IPS-20b (cell line): ENCODE measurements at regions not wholly inside any gene's neighbourhood (a gene's known extent, or its start where the extent isn't known, plus 50 kb on each side); places are given as distances from the start of the nearest gene placed in this dataset.

Experiments
- H3K27ac ChIP-seq: one replicate; pipeline ENCODE4 v1.5.1; 2013; ENCODE audit warnings: low read length
- H3K27me3 ChIP-seq: 2 replicates; pipeline ENCODE4 v1.6.1; 2013; ENCODE audit warnings: mild to moderate bottlenecking, low read length, inconsistent platforms; ENCODE audit not compliant: insufficient read depth
- H3K36me3 ChIP-seq: 2 replicates; pipeline ENCODE4 v1.6.1; 2013; ENCODE audit warnings: low read depth, mild to moderate bottlenecking, inconsistent platforms, low read length, moderate library complexity; ENCODE audit not compliant: insufficient read depth
- H3K4me1 ChIP-seq: 2 replicates; pipeline ENCODE4 v1.6.1; 2013; ENCODE audit warnings: mild to moderate bottlenecking, control low read depth, inconsistent platforms, low read length, moderate library complexity; ENCODE audit not compliant: insufficient read depth
- H3K4me3 ChIP-seq: 2 replicates; pipeline ENCODE4 v1.5.1; 2013; ENCODE audit warnings: mild to moderate bottlenecking, low read length, inconsistent platforms
- H3K9ac ChIP-seq: 2 replicates; pipeline ENCODE4 v1.6.1; 2013; ENCODE audit warnings: low read depth, mild to moderate bottlenecking, inconsistent platforms, low read length, moderate library complexity
- H3K9me3 ChIP-seq: 2 replicates; pipeline ENCODE4 v1.6.1; 2013; ENCODE audit warnings: mild to moderate bottlenecking, low read depth, low read length, inconsistent platforms; ENCODE audit not compliant: insufficient read depth

GRCh38 chr7:53983480-53983879 lies 558.7 kb upstream of the VSTM2A start:
- Histone ChIP-seq H3K27me3 (no peaks in the 10 kb centered on the region), H3K27ac (no peak overlapping the region), H3K4me3 (no peak overlapping the region), H3K4me1 (no peaks in the 10 kb centered on the region), H3K9ac (no peak overlapping the region), H3K36me3 (no peaks in the 10 kb centered on the region), H3K9me3 (no peaks in the 10 kb centered on the region)

GRCh38 chr7:53984776-53985175 lies 557.4 kb upstream of the VSTM2A start:
- Histone ChIP-seq H3K27ac (no peak overlapping the region), H3K36me3 (no peaks in the 10 kb centered on the region), H3K9me3 (no peaks in the 10 kb centered on the region), H3K4me1 (no peaks in the 10 kb centered on the region), H3K9ac (no peak overlapping the region), H3K4me3 (no peak overlapping the region), H3K27me3 (no peaks in the 10 kb centered on the region)

- Histone ChIP-seq H3K27me3 (no peaks in the 10 kb centered on the region), H3K9me3 (no peaks in the 10 kb centered on the region), H3K4me1 (no peaks in the 10 kb centered on the region), H3K9ac (no peak overlapping the region), H3K36me3 (no peaks in the 10 kb centered on the region), H3K27ac (no peak overlapping the region), H3K4me3 (no peak overlapping the region)
Measured at GRCh38 chr7:53988376-53988775, 553.8 kb upstream of the VSTM2A start.

GRCh38 chr7:53993224-53993623 lies 549.0 kb upstream of the VSTM2A start:
- H3K4me1 ChIP-seq, result no peaks in the 10 kb centered on the region
- no peaks in the 10 kb centered on the region for H3K27me3 ChIP-seq
- no peak overlapping the region for H3K27ac ChIP-seq
- H3K36me3 ChIP-seq, result no peaks in the 10 kb centered on the region
- H3K9me3 ChIP-seq, result no peaks in the 10 kb centered on the region
- no peak overlapping the region for H3K9ac ChIP-seq
- H3K4me3 ChIP-seq, result no peak overlapping the region

GRCh38 chr7:53996876-53997275 lies 545.3 kb upstream of the VSTM2A start:
- no peak overlapping the region for H3K27ac ChIP-seq
- H3K9ac ChIP-seq, result no peak overlapping the region
- no peaks in the 10 kb centered on the region for H3K36me3 ChIP-seq
- no peaks in the 10 kb centered on the region for H3K9me3 ChIP-seq
- no peaks in the 10 kb centered on the region for H3K4me1 ChIP-seq
- H3K4me3 ChIP-seq, result no peak overlapping the region
- no peaks in the 10 kb centered on the region for H3K27me3 ChIP-seq

- Histone ChIP-seq H3K27me3 (no peaks in the 10 kb centered on the region), H3K4me3 (no peak overlapping the region), H3K27ac (no peak overlapping the region), H3K9ac (no peak overlapping the region), H3K4me1 (no peaks in the 10 kb centered on the region; the same call in none of the 2 replicates), H3K36me3 (no peaks in the 10 kb centered on the region), H3K9me3 (no peaks in the 10 kb centered on the region)
Measured at GRCh38 chr7:54014765-54015164, 527.4 kb upstream of the VSTM2A start.

- H3K9me3 ChIP-seq, result no peaks in the 10 kb centered on the region
- no peak overlapping the region for H3K9ac ChIP-seq
- no peak overlapping the region for H3K27ac ChIP-seq
- no peak overlapping the region for H3K4me3 ChIP-seq
- H3K4me1 ChIP-seq, result no peaks in the 10 kb centered on the region; the same call in none of the 2 replicates
- no peaks in the 10 kb centered on the region for H3K36me3 ChIP-seq
- H3K27me3 ChIP-seq, result no peaks in the 10 kb centered on the region
Measured at GRCh38 chr7:54015251-54015650, 526.9 kb upstream of the VSTM2A start.

GRCh38 chr7:54037873-54038272 lies 504.3 kb upstream of the VSTM2A start:
- no peaks in the 10 kb centered on the region for H3K36me3 ChIP-seq
- H3K4me3 ChIP-seq, result no peak overlapping the region
- no peaks in the 10 kb centered on the region for H3K27me3 ChIP-seq
- H3K4me1 ChIP-seq, result 0 out of 2 replicates have a peak, but pooled peaks cover 3% of the 10 kb centered on the region
- H3K27ac ChIP-seq, result no peak overlapping the region
- H3K9ac ChIP-seq, result no peak overlapping the region
- peaks cover 12% of the 10 kb centered on the region; the same call in 1 of the 2 replicates for H3K9me3 ChIP-seq

GRCh38 chr7:54060643-54061042 lies 481.5 kb upstream of the VSTM2A start:
- Histone ChIP-seq H3K36me3 (no peaks in the 10 kb centered on the region), H3K9me3 (no peaks in the 10 kb centered on the region), H3K4me3 (no peak overlapping the region), H3K27me3 (no peaks in the 10 kb centered on the region), H3K4me1 (no peaks in the 10 kb centered on the region), H3K27ac (no peak overlapping the region), H3K9ac (no peak overlapping the region)

- Histone ChIP-seq H3K9ac (no peak overlapping the region), H3K4me3 (no peak overlapping the region), H3K4me1 (no peaks in the 10 kb centered on the region)
Measured at GRCh38 chr7:54066643-54067042, 475.5 kb upstream of the VSTM2A start.

GRCh38 chr7:54069843-54070242 lies 472.3 kb upstream of the VSTM2A start:
- H3K36me3 ChIP-seq, result no peaks in the 10 kb centered on the region
- no peaks in the 10 kb centered on the region for H3K4me1 ChIP-seq

More at GRCh38 chr7:54066643-54067042, 475.5 kb upstream of the VSTM2A start:
- Histone ChIP-seq H3K36me3 (no peaks in the 10 kb centered on the region), H3K27me3 (no peaks in the 10 kb centered on the region), H3K9me3 (no peaks in the 10 kb centered on the region), H3K27ac (no peak overlapping the region)

GRCh38 chr7:54072710-54073109 lies 469.5 kb upstream of the VSTM2A start:
- Histone ChIP-seq H3K9me3 (no peaks in the 10 kb centered on the region), H3K9ac (no peak overlapping the region), H3K36me3 (no peaks in the 10 kb centered on the region), H3K4me3 (no peak overlapping the region), H3K27me3 (no peaks in the 10 kb centered on the region), H3K27ac (no peak overlapping the region), H3K4me1 (no peaks in the 10 kb centered on the region)

More at GRCh38 chr7:54069843-54070242, 472.3 kb upstream of the VSTM2A start:
- H3K4me3 ChIP-seq, result no peak overlapping the region
- no peak overlapping the region for H3K27ac ChIP-seq
- no peak overlapping the region for H3K9ac ChIP-seq
- H3K27me3 ChIP-seq, result no peaks in the 10 kb centered on the region
- H3K9me3 ChIP-seq, result no peaks in the 10 kb centered on the region

GRCh38 chr7:54076616-54077015 lies 465.6 kb upstream of the VSTM2A start:
- no peaks in the 10 kb centered on the region for H3K27me3 ChIP-seq
- no peaks in the 10 kb centered on the region for H3K4me1 ChIP-seq
- no peak overlapping the region for H3K4me3 ChIP-seq
- H3K9ac ChIP-seq, result no peak overlapping the region
- no peaks in the 10 kb centered on the region for H3K36me3 ChIP-seq
- no peaks in the 10 kb centered on the region for H3K9me3 ChIP-seq
- no peak overlapping the region for H3K27ac ChIP-seq
